IMR-90 (cell line): ENCODE measurements at regions not wholly inside any gene's neighbourhood (a gene's known extent, or its start where the extent isn't known, plus 50 kb on each side); places are given as distances from the start of the nearest gene placed in this dataset.

Experiments used
- BHLHE40 ChIP-seq: fragments of 150-350 bp; IDR thresholded peaks from 2 replicates; pipeline ENCODE4 v1.6.1; 2016; ENCODE audit warnings: mild to moderate bottlenecking, low read depth, low read length
- CHD1 ChIP-seq: IDR thresholded peaks from 2 replicates; pipeline ENCODE4 v1.6.1; 2012; ENCODE audit warnings: low read depth, low read length, improper control_type of control experiment

DNA sequence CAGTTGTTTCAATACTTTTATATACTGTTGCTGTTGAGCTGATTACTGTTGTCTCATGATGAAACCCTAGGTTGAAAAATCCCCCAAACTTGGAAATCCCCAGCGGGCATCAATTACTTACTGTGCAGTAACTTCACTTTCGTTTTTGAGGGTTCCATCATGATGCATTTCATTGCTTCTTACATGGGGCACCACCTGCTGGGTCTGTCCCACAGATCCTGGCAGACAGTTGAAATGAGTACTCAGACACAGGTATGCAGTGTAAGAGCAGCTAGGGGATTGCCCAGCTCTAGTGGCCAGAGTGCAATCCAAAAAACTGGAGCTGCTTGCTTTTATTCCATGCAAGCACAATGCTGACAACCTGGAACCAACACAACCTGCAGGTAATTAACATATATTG lies 132.5 kb upstream of the ZNF91 start:
- TF ChIP-seq BHLHE40 (no peak), CHD1 (no peak)
